GM12873 (cell line): ENCODE measurements at regions not wholly inside any gene's neighbourhood (a gene's known extent, or its start where the extent isn't known, plus 50 kb on each side); places are given as distances from the start of the nearest gene placed in this dataset.

ENCODE experiments used
- TF ChIP-seq, protein P1 (sequence below): IDR thresholded peaks from 2 replicates; pipeline ENCODE4 v1.5.1; 2012; ENCODE audit warnings: low read depth, mild to moderate bottlenecking, moderate library complexity, low read length, control low read depth; ENCODE audit not compliant: insufficient read depth; ENCODE audit errors: missing control alignments

- TF ChIP-seq, protein P1, sequence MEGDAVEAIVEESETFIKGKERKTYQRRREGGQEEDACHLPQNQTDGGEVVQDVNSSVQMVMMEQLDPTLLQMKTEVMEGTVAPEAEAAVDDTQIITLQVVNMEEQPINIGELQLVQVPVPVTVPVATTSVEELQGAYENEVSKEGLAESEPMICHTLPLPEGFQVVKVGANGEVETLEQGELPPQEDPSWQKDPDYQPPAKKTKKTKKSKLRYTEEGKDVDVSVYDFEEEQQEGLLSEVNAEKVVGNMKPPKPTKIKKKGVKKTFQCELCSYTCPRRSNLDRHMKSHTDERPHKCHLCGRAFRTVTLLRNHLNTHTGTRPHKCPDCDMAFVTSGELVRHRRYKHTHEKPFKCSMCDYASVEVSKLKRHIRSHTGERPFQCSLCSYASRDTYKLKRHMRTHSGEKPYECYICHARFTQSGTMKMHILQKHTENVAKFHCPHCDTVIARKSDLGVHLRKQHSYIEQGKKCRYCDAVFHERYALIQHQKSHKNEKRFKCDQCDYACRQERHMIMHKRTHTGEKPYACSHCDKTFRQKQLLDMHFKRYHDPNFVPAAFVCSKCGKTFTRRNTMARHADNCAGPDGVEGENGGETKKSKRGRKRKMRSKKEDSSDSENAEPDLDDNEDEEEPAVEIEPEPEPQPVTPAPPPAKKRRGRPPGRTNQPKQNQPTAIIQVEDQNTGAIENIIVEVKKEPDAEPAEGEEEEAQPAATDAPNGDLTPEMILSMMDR = no peak
Measured at GRCh38 chr4:19925516-19925915, 326.2 kb upstream of the SLIT2 start.

DNA sequence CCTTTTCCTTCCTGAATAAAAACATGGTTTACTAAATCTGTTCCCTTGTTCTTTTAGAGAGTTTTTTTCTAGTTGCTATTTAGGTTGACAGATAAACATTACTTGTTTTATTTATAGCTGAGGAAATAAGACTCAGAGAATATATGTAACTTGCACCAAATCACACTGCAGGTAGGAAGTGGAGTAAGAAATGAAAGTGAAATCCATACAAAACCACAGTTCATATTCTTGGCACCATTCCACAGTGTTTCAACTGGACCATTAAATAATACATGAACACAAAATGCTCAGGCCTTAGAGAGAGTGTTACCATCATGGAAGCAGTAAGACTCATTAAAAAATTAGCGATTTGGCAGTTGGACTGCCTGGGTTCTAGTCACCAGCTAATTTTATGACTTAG lies 326.9 kb upstream of the SLIT2 start:
- TF ChIP-seq, protein P1 = no peak

DNA sequence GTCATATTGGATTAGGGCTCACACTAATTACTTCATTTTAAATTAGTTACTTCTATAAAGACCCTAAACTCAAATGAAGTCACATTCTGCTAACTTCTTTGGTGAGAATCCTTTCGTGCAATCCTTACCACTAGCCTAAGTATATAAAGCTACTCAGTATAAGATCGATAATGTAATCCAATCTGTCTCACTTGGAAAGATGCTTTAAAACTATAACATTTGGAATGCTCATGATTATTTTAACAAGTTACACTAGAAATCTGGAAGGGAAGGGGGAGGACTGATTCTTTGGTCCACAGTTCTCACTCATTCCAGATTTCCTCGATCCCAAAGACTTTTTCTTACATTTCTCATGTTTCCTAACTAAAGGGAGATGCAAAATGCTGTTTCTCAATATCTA lies 336.4 kb upstream of the SLIT2 start:
- TF ChIP-seq, protein P1 = no peak

DNA sequence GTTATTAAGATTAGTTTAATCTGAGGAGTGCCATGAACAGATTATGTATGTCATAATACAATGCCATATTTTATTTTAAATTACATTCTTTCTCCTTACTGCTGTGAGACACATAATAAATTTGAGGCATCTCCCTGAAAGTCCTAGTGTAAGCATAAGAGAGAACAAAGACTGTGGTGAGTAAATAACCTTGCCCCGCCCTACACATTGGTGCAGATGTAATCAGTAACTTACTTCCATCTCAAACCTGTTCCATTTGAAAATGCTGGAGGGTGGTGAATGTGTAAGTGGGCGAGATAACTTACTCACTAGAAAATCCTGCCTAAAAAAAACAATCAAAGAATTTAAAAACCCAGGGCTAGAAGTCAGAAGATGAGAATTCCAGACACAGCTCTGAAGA lies 338.1 kb upstream of the SLIT2 start:
- TF ChIP-seq, protein P1 = no peak

DNA sequence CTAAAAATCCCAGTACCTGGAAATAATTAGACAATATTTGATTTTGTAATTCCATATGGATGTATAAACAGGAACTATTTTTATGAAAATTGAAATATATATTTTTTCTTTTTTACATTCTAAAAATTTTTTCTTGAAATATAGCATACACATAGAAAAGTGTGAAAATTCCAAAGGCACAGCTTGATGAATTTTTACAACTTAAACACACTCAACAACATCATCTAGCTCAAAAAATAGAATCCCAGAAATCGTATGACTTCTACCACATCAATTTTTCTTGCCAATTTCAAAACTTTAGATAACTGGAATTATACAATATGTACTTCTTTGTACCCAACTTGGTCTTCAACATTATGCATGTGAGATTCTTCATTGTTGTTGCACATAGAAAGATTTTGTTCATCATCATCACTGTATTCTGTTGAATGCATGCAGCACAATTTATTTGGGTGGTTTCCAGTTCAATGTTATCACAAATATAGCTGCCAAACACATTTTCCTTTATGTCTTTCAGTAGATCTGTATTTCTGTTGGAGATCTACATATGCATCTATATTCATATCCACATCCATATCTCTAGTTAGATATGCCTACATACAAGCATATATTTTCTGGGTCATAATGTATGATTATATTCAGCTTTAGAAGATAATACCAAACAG lies 340.7 kb upstream of the SLIT2 start:
- TF ChIP-seq, protein P1 = no peak

- TF ChIP-seq, protein P1 = no peak
Measured at GRCh38 chr4:19905024-19905423, 346.7 kb upstream of the SLIT2 start.

GRCh38 chr4:19888587-19888986 lies 363.1 kb upstream of the SLIT2 start:
- TF ChIP-seq, protein P1 = no peak
